H9 (cell line): ENCODE measurements at regions not wholly inside any gene's neighbourhood (a gene's known extent, or its start where the extent isn't known, plus 50 kb on each side); places are given as distances from the start of the nearest gene placed in this dataset.
"Not testable (repeated sequence)": the region's sequence is repeated elsewhere in the genome, so short reads cannot be mapped to it uniquely, and the experiment has no call there.

Experiments used
- DNase-seq: peaks from one replicate; pipeline ENCODE4 v3.0.0-alpha.2; 2017
- H2AFZ ChIP-seq: one replicate; pipeline ENCODE4 v1.6.1; 2013; ENCODE audit warnings: mild to moderate bottlenecking, low read length, control low read depth, moderate library complexity
- H2AK5ac ChIP-seq: 2 replicates; pipeline ENCODE4 v1.6.1; 2013; ENCODE audit warnings: low read length, control low read depth, mixed read lengths; ENCODE audit not compliant: insufficient read length
- H2BK120ac ChIP-seq: one replicate; pipeline ENCODE4 v1.6.1; 2013; ENCODE audit warnings: low read depth, mild to moderate bottlenecking, low read length, control low read depth, inconsistent platforms; ENCODE audit not compliant: poor library complexity, severe bottlenecking
- H2BK12ac ChIP-seq: 2 replicates; pipeline ENCODE4 v1.6.1; 2013; ENCODE audit warnings: low read length, control low read depth, mixed read lengths, low read depth; ENCODE audit not compliant: insufficient read length
- H2BK15ac ChIP-seq: 2 replicates; pipeline ENCODE4 v1.6.1; 2013; ENCODE audit warnings: low read depth, low read length, control low read depth
- H2BK20ac ChIP-seq: one replicate; pipeline ENCODE4 v1.6.1; 2013; ENCODE audit warnings: low read depth, mild to moderate bottlenecking, low read length, control low read depth, inconsistent platforms; ENCODE audit not compliant: poor library complexity, severe bottlenecking
- H2BK5ac ChIP-seq: 2 replicates; pipeline ENCODE4 v1.6.1; 2013; ENCODE audit warnings: low read length, control low read depth, mixed read lengths; ENCODE audit not compliant: insufficient read length
- H3K14ac ChIP-seq: 2 replicates; pipeline ENCODE4 v1.6.1; 2013; ENCODE audit warnings: low read length, control low read depth; ENCODE audit not compliant: insufficient read depth
- H3K18ac ChIP-seq: 2 replicates; pipeline ENCODE4 v1.6.1; 2013; ENCODE audit warnings: low read depth, mild to moderate bottlenecking, mixed read lengths, low read length, control low read depth; ENCODE audit not compliant: insufficient read length
- H3K23ac ChIP-seq: 2 replicates; pipeline ENCODE4 v1.6.1; 2013; ENCODE audit warnings: low read length, control low read depth, mixed read lengths, low read depth; ENCODE audit not compliant: insufficient read length
- H3K23me2 ChIP-seq: 2 replicates; pipeline ENCODE4 v1.6.1; 2013; ENCODE audit warnings: low read depth, mild to moderate bottlenecking, mixed read lengths, low read length, control low read depth; ENCODE audit not compliant: insufficient read length, poor library complexity, severe bottlenecking
- H3K27ac ChIP-seq: 2 replicates; pipeline ENCODE4 v1.5.1; 2013; ENCODE audit warnings: low read length, control low read depth, mixed read lengths, low read depth; ENCODE audit not compliant: insufficient read length
- H3K27me3 ChIP-seq: 2 replicates; pipeline ENCODE4 v1.6.1; 2013; ENCODE audit warnings: low read length, control low read depth, inconsistent platforms; ENCODE audit not compliant: insufficient read depth
- H3K4ac ChIP-seq: 2 replicates; pipeline ENCODE4 v1.6.1; 2013; ENCODE audit warnings: low read depth, mild to moderate bottlenecking, control low read depth, inconsistent platforms, low read length, moderate library complexity
- H3K4me1 ChIP-seq: 2 replicates; pipeline ENCODE4 v1.6.1; 2013; ENCODE audit warnings: low read length, control low read depth, inconsistent platforms; ENCODE audit not compliant: insufficient read depth
- H3K4me2 ChIP-seq: 2 replicates; pipeline ENCODE4 v1.6.1; 2013; ENCODE audit warnings: low read length, control low read depth, mixed read lengths; ENCODE audit not compliant: insufficient read length, insufficient read depth
- H3K56ac ChIP-seq: 2 replicates; pipeline ENCODE4 v1.6.1; 2013; ENCODE audit warnings: low read depth, mild to moderate bottlenecking, mixed read lengths, low read length, control low read depth; ENCODE audit not compliant: insufficient read length
- H3K79me1 ChIP-seq: 2 replicates; pipeline ENCODE4 v1.6.1; 2013; ENCODE audit warnings: low read depth, mild to moderate bottlenecking, moderate library complexity, low read length, control low read depth, inconsistent platforms; ENCODE audit not compliant: insufficient read depth, poor library complexity, severe bottlenecking
- H3K79me2 ChIP-seq: 2 replicates; pipeline ENCODE4 v1.6.1; 2013; ENCODE audit warnings: low read length, control low read depth, inconsistent platforms; ENCODE audit not compliant: insufficient read depth
- H3K9ac ChIP-seq: 2 replicates; pipeline ENCODE4 v1.6.1; 2013; ENCODE audit warnings: low read length, control low read depth, mixed read lengths; ENCODE audit not compliant: insufficient read length; ENCODE audit errors: extremely low read depth
- H3K9me3 ChIP-seq: one replicate; pipeline ENCODE4 v1.6.1; 2013; ENCODE audit warnings: low read depth, low read length, inconsistent platforms; ENCODE audit not compliant: control insufficient read depth
- H3T11ph ChIP-seq: one replicate; pipeline ENCODE4 v1.6.1; 2013; ENCODE audit warnings: mild to moderate bottlenecking, low read length, control low read depth, inconsistent platforms
- H4K20me1 ChIP-seq: one replicate; pipeline ENCODE4 v1.6.1; 2013; ENCODE audit not compliant: control insufficient read depth, insufficient read length, insufficient read depth
- H4K5ac ChIP-seq: 2 replicates; pipeline ENCODE4 v1.6.1; 2013; ENCODE audit warnings: low read depth, mild to moderate bottlenecking, mixed read lengths, low read length, control low read depth; ENCODE audit not compliant: insufficient read length
- H4K8ac ChIP-seq: replicated peaks from 2 replicates; pipeline ENCODE4 v1.6.1; 2013; ENCODE audit warnings: low read length, control low read depth, mixed read lengths, low read depth; ENCODE audit not compliant: insufficient read length
- H4K91ac ChIP-seq: 2 replicates; pipeline ENCODE4 v1.6.1; 2013; ENCODE audit warnings: low read depth, mild to moderate bottlenecking, moderate library complexity, mixed read lengths, low read length, control low read depth; ENCODE audit not compliant: insufficient read length
- H3K27ac Mint-ChIP-seq, 3 experiments: 2 replicates in 2 of 3; 3 replicates in 1 of 3; pipeline ENCODE4 v1.8.0; 2020 to 2021; ENCODE audit warnings: mixed read lengths in 3 of 3, mild to moderate bottlenecking in 1 of 3, moderate library complexity in 1 of 3
- H3K27me3 Mint-ChIP-seq: 2 replicates; pipeline ENCODE4 v1.8.0; 2021; ENCODE audit warnings: low read depth, mild to moderate bottlenecking, moderate library complexity, mixed read lengths
- H3K36me3 Mint-ChIP-seq, 3 experiments: 2 replicates in 2 of 3; 3 replicates in 1 of 3; pipeline ENCODE4 v1.8.0; 2020 to 2021; ENCODE audit warnings: low read depth in 3 of 3, mixed read lengths in 3 of 3; ENCODE audit not compliant: insufficient read depth in 1 of 3
- H3K4me1 Mint-ChIP-seq, 2 experiments: 2 replicates each; pipeline ENCODE4 v1.8.0; 2020; ENCODE audit warnings: mixed read lengths in 2 of 2
- H3K4me3 Mint-ChIP-seq, 2 experiments: 2 replicates in 1 of 2; 3 replicates in 1 of 2; pipeline ENCODE4 v1.8.0; 2020 to 2021; ENCODE audit warnings: mild to moderate bottlenecking in 2 of 2, mixed read lengths in 2 of 2, moderate library complexity in 1 of 2
- H3K9me3 Mint-ChIP-seq, 2 experiments: 2 replicates in 1 of 2; 3 replicates in 1 of 2; pipeline ENCODE4 v1.8.0; 2020; ENCODE audit warnings: mild to moderate bottlenecking in 2 of 2, mixed read lengths in 2 of 2, moderate library complexity in 1 of 2
- WGBS: extraction: QIAGEN DNeasy Blood & Tissue Kit; methylation state at CpG from one replicate; pipeline ENCODE4 v1.1.7; 2013; ENCODE audit warnings: missing lambda C conversion rate, low lambda C conversion rate, mixed read lengths; ENCODE audit not compliant: insufficient read length; ENCODE audit errors: extremely low coverage; 5-methylcytosine and 5-hydroxymethylcytosine counted together
- TF ChIP-seq, protein P1 (sequence below): fragments of 200-600 bp; sonication (generic); conservative IDR thresholded peaks from 3 replicates; pipeline ENCODE4 v1.8.0; 2021; ENCODE audit warnings: antibody characterized with exemption, mild to moderate bottlenecking

DNA sequence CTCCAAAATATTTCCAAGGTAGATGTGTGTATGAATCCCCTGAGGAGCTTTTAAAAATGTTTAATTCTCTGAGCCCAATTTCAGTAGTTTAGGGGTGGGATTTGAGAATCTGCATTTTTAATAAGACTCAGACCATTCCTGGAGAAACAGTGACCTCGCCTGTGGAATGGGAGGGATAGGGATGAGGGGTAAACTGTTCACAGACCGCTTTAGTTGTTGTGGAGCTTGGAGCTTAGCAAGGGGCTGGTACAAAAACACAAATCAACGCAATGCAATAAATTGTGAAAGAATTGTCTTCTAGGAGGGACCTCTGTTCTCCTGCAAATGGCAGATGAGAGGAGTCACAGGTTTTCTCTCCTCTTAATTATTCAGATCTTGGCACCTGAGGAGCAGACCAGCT, 239.3 kb upstream of the SULF2 start:
- no peak overlapping the region for H3K4me2 ChIP-seq

DNA sequence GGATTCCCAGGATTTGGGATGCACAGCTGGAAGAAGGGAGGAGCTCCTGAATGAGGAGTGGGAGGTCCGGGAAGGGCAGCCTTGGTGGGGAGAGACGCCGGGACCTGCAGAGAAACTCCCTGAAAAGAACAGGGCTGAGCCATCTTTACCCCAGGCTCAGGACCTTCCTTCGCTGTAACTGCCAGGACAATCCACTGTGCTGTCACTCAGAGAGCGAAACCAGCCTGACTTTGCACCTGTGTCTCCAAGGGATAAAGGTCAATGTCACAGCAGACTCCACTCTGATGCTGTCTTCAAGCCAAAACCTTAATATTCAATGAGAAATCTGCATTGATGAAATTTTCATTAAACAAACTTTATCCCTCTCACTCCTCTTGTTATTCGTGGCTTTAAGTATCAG, 235.4 kb upstream of the SULF2 start:
- H3K79me2 ChIP-seq, H3K9ac ChIP-seq, H3K9me3 Mint-ChIP-seq, H4K5ac ChIP-seq, DNase-seq, H2BK12ac ChIP-seq, H3K14ac ChIP-seq, H4K91ac ChIP-seq, H4K20me1 ChIP-seq, H2BK5ac ChIP-seq, H3T11ph ChIP-seq, H3K27me3 Mint-ChIP-seq, H3K9me3 ChIP-seq, H3K23me2 ChIP-seq, H3K18ac ChIP-seq, H2AFZ ChIP-seq, H3K4me1 ChIP-seq, H2AK5ac ChIP-seq, H3K27me3 ChIP-seq, H2BK120ac ChIP-seq, H3K4ac ChIP-seq, H3K56ac ChIP-seq, H2BK20ac ChIP-seq, H3K79me1 ChIP-seq, H3K23ac ChIP-seq, H3K4me2 ChIP-seq, H3K27ac ChIP-seq, H2BK15ac ChIP-seq, H4K8ac ChIP-seq, H3K4me3 Mint-ChIP-seq: not testable (repeated sequence)
- WGBS: no CpG with 5 or more reads among the region's 6 CpGs
- peaks cover 0 to 17% (median 5%) of the 10 kb centered on the region in 3 experiments; a peak in 5 of 7 replicates for H3K36me3 Mint-ChIP-seq
- peaks cover 20 to 24% of the 10 kb centered on the region in 2 experiments for H3K4me1 Mint-ChIP-seq
- H3K27ac Mint-ChIP-seq: 0 out of 7 replicates have a peak overlapping the region, but pooled peaks of 1 of the 3 experiments have one; percentile 40

More for the DNA sequence above, 239.3 kb upstream of the SULF2 start:
- WGBS: no CpG with 5 or more reads among the region's 3 CpGs
- H2AFZ ChIP-seq: no peak overlapping the region
- H4K20me1 ChIP-seq: no peaks in the 10 kb centered on the region
- Mint-ChIP-seq H3K4me3 (no peak overlapping the region), H3K27ac (peak overlapping the region in 2 of 3 experiments; percentile 24 to 53; a peak in 2 of 7 replicates), H3K27me3 (peaks cover 2% of the 10 kb centered on the region; the same call in 1 of the 2 replicates), H3K4me1 (peaks cover 26 to 29% of the 10 kb centered on the region in 2 experiments), H3K9me3 (peaks cover 0 to 2% of the 10 kb centered on the region in 2 experiments; a peak in 1 of 5 replicates), H3K36me3 (peaks cover 0 to 7% (median 0%) of the 10 kb centered on the region in 3 experiments; a peak in 1 of 7 replicates)
- TF ChIP-seq, protein P1, sequence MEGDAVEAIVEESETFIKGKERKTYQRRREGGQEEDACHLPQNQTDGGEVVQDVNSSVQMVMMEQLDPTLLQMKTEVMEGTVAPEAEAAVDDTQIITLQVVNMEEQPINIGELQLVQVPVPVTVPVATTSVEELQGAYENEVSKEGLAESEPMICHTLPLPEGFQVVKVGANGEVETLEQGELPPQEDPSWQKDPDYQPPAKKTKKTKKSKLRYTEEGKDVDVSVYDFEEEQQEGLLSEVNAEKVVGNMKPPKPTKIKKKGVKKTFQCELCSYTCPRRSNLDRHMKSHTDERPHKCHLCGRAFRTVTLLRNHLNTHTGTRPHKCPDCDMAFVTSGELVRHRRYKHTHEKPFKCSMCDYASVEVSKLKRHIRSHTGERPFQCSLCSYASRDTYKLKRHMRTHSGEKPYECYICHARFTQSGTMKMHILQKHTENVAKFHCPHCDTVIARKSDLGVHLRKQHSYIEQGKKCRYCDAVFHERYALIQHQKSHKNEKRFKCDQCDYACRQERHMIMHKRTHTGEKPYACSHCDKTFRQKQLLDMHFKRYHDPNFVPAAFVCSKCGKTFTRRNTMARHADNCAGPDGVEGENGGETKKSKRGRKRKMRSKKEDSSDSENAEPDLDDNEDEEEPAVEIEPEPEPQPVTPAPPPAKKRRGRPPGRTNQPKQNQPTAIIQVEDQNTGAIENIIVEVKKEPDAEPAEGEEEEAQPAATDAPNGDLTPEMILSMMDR: no peak
- no peak overlapping the region for H3K56ac ChIP-seq
- no peak overlapping the region for H3K9ac ChIP-seq
- no peak overlapping the region for H2BK5ac ChIP-seq
- no peak overlapping the region for H3K27ac ChIP-seq
- H3K4ac ChIP-seq: no peak overlapping the region
- no peaks in the 10 kb centered on the region for H3K79me1 ChIP-seq
- no peak overlapping the region for H4K91ac ChIP-seq
- H3K27me3 ChIP-seq: no peaks in the 10 kb centered on the region
- no peak overlapping the region for H3K14ac ChIP-seq
- no peak overlapping the region for H2BK20ac ChIP-seq
- H2BK15ac ChIP-seq: no peak overlapping the region
- no peaks in the 10 kb centered on the region for H3K23me2 ChIP-seq
- H4K5ac ChIP-seq: no peak overlapping the region
- no peak overlapping the region for H3K23ac ChIP-seq
- no peak overlapping the region for H2BK120ac ChIP-seq
- H4K8ac ChIP-seq: no peak overlapping the region
- H3K9me3 ChIP-seq: no peaks in the 10 kb centered on the region
- no peak overlapping the region for H2AK5ac ChIP-seq
- H3K4me1 ChIP-seq: no peaks in the 10 kb centered on the region; the same call in 1 of the 2 replicates
- no peak overlapping the region for H2BK12ac ChIP-seq
- H3K79me2 ChIP-seq: no peaks in the 10 kb centered on the region
- DNase-seq: no peak
- no peak overlapping the region for H3T11ph ChIP-seq
- no peak overlapping the region for H3K18ac ChIP-seq
